Right cardiac atrium (tissue), 5 donors: ENCODE measurements at regions not wholly inside any gene's neighbourhood (a gene's known extent, or its start where the extent isn't known, plus 50 kb on each side); places are given as distances from the start of the nearest gene placed in this dataset.

ENCODE experiments used
- ATAC-seq, 2 donors: fragments of 200-7000 bp; cut with Tn5 transposase; one replicate each; pipeline versions ENCODE4 v1.8.0 to v1.9.1; 2020; ENCODE audit warnings: moderate library complexity in 2 of 2, mild to moderate bottlenecking in 1 of 2
- DNase-seq, 3 donors: peaks; one replicate each; pipeline ENCODE4 v3.0.0-alpha.2; 2020
- H3K27ac ChIP-seq: one replicate; pipeline ENCODE4 v1.5.1; 2013; ENCODE audit warnings: mild to moderate bottlenecking, low read length, control low read depth, moderate library complexity
- H3K27me3 ChIP-seq: one replicate; pipeline ENCODE4 v1.6.1; 2013; ENCODE audit not compliant: control insufficient read depth, insufficient read depth
- H3K4me1 ChIP-seq: one replicate; pipeline ENCODE4 v1.6.1; 2013; ENCODE audit warnings: low read length; ENCODE audit not compliant: control insufficient read depth, insufficient read depth
- H3K4me3 ChIP-seq: one replicate; pipeline ENCODE4 v1.5.1; 2013; ENCODE audit warnings: low read length, control low read depth
- H3K9me3 ChIP-seq: one replicate; pipeline ENCODE4 v1.6.1; 2013; ENCODE audit warnings: low read length; ENCODE audit not compliant: control insufficient read depth
- WGBS: extraction: QIAGEN DNeasy Blood & Tissue Kit; methylation state at CpG from one replicate; pipeline ENCODE4 v1.1.7; 2013; 5-methylcytosine and 5-hydroxymethylcytosine counted together
- intact Hi-C, 4 donors: fragments of 100-400 bp; cut with DNase I; formaldehyde crosslinking; loops; one replicate each; pipeline versions ENCODE4 v1.11.0 to v1.14.0; 2022 to 2023
- donor health status: healthy with polysubstance abuse.
- donor health status: DM: no; HTN: yes; CAD: no.
- donor health status: DM: no; HTN: no; CAD: no.
- donor health status: DM: no; HTN: yes; CAD: no; lungs with severe emphysema.
- donor health status: DM: yes; HTN: yes; CAD: no.

DNA sequence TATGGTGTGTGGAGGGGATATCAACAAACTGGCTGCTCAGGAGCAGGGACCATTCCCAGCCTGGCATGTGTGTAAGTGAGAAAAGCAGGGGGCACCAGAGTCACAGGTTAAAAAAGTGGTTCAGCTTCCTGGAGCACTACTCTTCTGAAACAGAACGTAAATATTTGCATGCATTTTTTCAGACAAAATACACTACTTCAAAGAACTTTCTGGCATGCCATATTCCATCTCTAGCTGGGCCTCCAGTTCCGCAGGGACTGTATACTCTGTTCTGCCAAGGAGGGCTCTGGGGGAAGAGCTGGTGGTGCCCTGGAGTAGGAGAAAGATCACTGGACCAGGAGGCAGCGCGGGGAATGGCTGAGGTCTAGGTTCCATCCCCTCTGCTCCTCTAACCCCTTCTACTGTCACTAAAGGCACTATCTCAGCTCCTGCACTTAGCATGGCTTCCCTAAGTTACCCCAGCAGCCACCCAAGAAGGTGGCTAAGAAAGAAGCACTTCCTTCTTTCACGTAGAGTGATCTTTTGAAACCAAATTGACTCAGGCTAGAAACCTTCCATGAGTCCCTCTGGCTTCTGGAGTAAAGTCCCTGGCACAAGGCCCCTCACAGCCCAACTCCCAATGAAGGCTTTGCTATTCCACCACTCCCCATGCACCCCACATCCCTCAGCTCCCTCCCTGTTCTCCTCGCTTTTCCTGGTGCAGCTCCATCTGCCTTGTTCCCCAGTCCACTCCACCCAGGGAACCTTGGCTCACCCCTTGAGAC, 57.6 kb upstream of the CABLES1 start:
- Histone ChIP-seq H3K9me3 (no peaks in the 10 kb centered on the region), H3K4me3 (no peak overlapping the region), H3K4me1 (no peaks in the 10 kb centered on the region), H3K27ac (no peak overlapping the region), H3K27me3 (no peaks in the 10 kb centered on the region)
- 81% methylated on average over 6 of the region's 6 CpGs for WGBS
- DNase-seq (no peak), ATAC-seq (peak; percentile 17 to 22)
- intact Hi-C loops, result no loop called here

DNA sequence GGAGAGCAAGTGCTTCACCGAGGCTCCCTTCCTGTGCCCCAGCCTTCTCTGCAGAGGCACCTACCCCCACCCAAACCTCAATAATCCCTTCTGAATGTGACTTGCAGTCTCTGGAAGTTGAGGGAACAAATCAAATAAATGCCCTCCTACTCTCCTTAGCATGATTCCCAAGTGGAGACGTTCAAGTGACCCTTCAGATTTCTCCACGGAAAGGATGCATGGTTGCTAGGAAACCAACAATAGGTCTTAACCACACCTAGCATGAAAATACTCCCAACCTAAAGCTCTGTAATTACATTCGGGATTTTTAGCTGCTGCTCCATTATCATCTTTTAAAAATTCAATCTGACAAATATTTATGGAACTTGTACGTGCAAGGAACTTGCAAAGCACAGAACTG, 50.2 kb upstream of the CABLES1 start:
- ATAC-seq (no peak), DNase-seq (no peak)
- Histone ChIP-seq H3K27me3 (no peaks in the 10 kb centered on the region), H3K9me3 (no peaks in the 10 kb centered on the region), H3K4me3 (no peak overlapping the region), H3K4me1 (no peaks in the 10 kb centered on the region), H3K27ac (no peak overlapping the region)
- WGBS, result 53% methylated on average over 5 of the region's 5 CpGs
- intact Hi-C loops, result no loop called here
